GM19455 (cell line): ENCODE measurements at regions not wholly inside any gene's neighbourhood (a gene's known extent, or its start where the extent isn't known, plus 50 kb on each side); places are given as distances from the start of the nearest gene placed in this dataset.

ENCODE experiments used
- ATAC-seq: cut with Tn5 transposase; IDR thresholded peaks from one replicate; pipeline ENCODE4 v1.9.1; 2021; ENCODE audit not compliant: unreplicated experiment

DNA sequence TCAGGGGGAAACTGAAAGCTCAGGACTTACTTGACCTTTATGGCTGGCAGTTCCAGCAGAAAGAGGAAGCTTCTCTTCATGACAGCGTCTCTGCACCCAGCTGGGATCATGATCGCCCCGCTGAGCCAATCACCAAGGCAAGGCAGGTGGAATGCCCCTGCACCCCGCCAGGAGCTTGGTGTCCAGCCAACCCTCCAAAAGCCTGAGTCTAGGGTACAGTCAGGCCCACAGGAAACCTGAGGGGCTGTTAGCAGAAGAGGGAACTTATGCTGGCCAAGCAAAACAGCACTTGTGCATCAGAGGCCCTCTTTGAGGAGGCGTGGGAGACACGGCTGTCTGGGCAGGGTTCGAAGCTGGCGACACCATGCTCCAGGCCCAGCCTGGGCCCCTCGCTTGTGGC lies 188.3 kb upstream of the GMDS start:
- no peak for ATAC-seq

- no peak for ATAC-seq
Measured at GRCh38 chr6:2433266-2433665, 187.9 kb upstream of the GMDS start.

- ATAC-seq, result no peak
Measured at GRCh38 chr6:2432292-2432691, 186.9 kb upstream of the GMDS start.

GRCh38 chr6:2430612-2431011 lies 185.2 kb upstream of the GMDS start:
- ATAC-seq, result no peak

DNA sequence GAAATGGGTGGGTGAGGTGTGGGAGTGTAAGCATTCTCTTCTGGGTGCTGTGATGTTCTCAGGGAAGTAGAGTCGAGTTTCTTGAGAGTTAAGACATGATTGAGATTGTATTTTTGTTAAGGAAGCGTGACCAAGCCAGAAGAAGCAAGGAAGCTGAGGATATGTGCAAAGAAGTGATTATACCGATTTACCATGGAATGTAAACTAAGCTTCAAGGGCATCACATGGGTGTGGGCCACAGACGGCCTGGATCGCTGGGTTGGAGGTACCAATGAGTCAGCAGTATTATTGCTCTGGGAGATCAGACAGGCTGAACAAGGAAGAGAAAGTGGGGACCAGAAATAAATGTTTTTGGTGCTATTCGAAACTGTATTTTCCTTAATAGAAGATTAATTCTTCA lies 184.1 kb upstream of the GMDS start:
- no peak for ATAC-seq

DNA sequence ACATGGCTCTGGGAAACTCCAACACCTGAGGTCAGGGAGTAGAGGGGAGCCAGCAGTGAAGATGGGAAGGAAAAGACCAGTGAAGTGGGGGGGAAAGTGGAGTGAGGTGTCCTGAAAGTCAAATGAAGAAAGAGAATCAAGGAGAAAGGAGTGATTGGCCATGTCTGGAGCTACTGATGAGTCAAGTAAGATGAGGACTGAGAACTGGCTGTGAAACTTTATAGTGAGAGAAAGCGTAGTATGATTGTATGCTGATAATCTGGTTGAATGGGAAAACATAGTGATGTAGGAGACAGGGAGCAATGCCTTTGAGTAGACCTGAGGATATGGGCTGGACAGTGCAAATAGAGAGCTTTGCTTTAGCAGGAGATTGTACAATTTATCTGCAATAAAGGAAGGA lies 183.6 kb upstream of the GMDS start:
- no peak for ATAC-seq

DNA sequence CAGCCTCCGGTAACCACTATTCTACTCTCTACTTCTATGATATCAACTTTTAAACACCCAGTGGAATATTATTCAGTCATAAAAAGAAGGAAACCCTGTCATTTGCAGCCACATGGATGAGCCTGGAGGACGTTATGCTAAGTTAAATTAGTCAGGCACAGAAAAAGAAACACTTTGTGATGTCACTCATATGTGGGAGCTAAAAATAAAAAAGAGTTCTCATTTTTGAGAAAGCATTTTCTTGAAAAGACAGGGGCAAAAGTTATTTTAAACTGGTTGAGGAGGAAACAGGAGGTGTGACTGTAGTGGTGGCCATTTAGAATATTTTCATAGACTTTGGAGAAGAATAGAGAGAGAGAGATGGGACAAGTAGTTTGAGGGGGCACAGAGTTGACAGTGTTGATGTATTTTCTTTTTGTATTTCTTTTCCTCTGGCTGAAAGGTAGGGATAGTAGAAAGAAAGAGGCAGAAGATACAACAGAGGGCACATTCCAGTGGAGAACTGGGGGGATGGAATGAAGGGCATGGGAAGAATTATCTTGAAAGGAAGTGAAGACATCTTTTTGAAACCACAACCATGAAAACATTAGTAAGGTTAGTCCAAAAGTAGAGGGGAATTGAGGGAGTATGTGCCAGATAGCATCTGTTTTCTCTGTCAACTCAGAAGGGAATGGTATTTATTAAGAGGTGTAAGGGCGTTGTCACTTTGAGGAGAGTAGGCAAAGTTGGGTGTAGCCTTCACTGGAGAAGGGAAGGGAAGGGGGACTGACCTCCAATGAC lies 181.3 kb upstream of the GMDS start:
- no peak for ATAC-seq

- no peak for ATAC-seq
Measured at GRCh38 chr6:2416128-2416712, 170.8 kb upstream of the GMDS start.

- ATAC-seq, result no peak
Measured at GRCh38 chr6:2414885-2415547, 169.6 kb upstream of the GMDS start.

DNA sequence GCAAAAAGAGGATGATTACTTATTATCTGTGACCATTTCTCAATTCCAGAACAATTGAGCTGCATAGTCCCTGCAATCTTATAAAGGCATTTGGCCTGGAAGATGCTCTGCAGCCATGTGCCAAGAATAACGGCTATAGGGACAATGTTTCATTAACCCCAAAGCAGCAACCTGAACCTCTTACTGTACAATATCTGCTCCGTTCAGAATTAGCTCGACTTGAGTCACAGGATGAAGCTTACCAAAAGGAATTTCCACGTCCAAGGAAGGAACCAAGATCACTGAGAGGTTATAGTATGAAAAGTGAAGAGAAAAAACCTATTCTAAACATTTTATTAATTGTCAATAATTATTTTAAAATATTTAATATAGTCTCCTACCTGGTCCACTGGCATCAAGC lies 167.3 kb upstream of the GMDS start:
- no peak for ATAC-seq

DNA sequence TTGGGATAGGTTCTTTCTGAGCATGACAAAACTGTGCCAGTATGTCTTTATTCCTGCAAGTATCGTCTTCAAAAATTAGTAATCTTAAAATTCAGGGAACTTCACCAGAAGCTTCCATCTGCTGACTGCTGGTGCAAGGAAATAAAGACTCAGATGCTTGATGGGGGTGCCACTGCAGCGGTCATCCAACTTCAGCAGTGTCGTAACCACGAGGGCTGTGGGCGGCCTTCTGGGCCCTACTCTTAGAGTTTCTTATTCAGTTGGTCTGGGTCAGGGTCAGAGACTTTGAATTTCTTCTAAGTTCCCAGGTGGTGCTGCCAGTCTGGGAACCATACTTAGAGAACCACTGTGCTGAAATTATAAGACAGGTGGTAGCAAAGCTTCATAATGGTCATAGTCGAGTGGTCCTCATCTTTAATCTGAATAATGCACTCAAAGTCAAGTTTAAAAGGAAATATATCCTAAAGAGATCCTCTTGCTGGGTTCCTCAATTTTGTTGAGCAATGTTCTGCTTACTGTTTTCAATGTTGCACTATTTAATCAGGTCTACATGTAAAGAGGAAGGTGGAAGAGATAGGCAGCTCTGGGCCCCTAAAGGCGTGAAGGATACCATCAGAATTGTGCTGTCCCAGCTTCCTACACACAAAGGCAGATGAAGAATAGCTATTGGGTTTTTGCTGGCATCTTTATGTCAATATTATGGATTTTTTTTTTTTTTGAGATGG lies 165.4 kb upstream of the GMDS start:
- no peak for ATAC-seq

DNA sequence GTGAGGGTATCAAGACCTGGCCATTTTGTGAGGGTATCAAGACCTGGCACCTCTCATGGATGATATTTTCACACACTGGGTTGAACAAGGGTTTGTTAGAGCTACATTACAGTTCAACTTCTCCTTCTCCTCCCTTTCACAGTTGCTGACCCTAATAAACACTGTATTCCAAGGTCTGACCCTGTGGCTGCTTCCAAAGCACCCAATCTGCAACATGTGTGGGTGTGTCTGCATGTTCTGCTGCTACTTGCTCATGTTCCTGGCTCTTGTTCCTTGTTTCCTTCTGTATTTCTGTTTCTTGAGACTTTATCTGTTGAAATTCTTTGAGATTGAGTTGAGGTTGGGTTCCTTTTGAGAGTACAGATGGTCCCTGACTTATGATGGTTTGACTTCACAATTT lies 162.1 kb upstream of the GMDS start:
- no peak for ATAC-seq

DNA sequence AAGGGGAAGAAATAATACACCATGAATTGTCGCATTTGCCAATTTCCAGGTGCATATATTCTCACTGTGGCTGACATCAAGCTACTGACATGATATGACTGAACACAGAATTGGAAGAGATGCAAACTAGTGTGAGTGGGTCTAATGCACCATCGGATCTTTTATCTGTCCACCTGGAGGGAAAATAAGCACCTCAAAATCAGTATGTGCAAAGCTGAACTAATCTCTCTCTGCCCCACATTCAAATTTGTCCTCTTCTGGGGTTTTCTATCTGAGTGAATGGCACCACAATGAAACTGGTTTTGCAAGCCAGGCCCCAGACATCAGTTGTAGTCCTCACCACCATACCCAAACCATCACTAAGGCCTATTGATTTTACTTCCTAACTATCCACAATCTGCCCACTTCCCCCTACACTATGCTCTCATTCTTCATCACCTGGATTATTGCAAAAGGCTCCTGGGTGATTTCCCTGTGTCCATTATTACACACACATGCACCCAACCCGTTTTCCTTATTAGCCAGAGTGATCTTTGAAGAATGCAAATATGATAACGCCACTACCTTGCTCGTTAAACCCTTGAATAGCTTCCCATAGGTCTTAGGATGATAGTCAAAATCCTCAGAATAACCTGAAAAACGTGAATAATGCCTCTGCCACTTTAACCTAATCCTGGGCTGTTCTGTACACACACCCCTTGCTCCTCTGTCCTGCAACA lies 159.0 kb upstream of the GMDS start:
- ATAC-seq, result no peak

GRCh38 chr6:2403546-2403945 lies 158.1 kb upstream of the GMDS start:
- no peak for ATAC-seq

GRCh38 chr6:2396846-2397630 lies 151.6 kb upstream of the GMDS start:
- ATAC-seq, result no peak

GRCh38 chr6:2396042-2396657 lies 150.7 kb upstream of the GMDS start:
- ATAC-seq, result no peak

- ATAC-seq, result no peak
Measured at GRCh38 chr6:2388554-2389324, 143.3 kb upstream of the GMDS start.

- no peak for ATAC-seq
Measured at GRCh38 chr6:2387445-2387844, 142.0 kb upstream of the GMDS start.

DNA sequence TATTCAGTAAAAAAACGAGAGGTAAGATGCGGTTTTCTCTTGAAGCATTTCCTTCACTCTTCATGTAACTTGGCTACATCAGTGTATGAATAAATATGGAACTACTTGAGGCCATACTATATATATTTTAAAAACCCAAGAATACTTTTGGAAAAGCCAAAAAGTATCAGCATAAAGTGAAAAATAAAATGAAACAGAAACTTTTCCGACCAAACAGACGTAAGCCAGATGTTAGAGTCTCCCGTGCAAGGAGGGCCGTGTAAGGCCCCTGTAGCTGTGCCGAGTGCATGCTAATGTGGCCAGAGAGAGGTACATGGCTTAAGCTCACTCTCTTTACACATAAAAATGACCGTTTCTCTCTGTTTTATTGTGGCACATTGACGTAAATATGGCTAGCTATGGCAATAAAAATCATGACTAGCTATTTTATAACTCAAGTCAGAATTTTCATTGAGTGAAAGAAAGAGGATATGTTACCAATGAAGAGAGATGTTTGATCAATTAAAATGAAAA lies 140.1 kb upstream of the GMDS start:
- ATAC-seq, result no peak
